ENCODE measurements at regions not wholly inside any gene's neighbourhood (a gene's known extent, or its start where the extent isn't known, plus 50 kb on each side); places are given as distances from the start of the nearest gene placed in this dataset.

GRCh38 chr2:15034246-15034645 is 401.7 kb downstream of the LRATD1 start:
- no peak for DNase-seq (ENCODE audit: extremely low spot score)
- no peak overlapping the region for H3K27ac ChIP-seq (replicated peaks in 1 of 4)
- H3K27me3 ChIP-seq = no peaks in the 10 kb centered on the region
- no peaks in the 10 kb centered on the region for H3K9me3 ChIP-seq
- TF ChIP-seq CTCF (IDR thresholded peaks at IDR 0.05) (no peak), POLR2A (IDR thresholded peaks at IDR 0.05; ENCODE audit: low read depth) (no peak)
- peaks cover 0 to 7% (median 4%) of the 10 kb centered on the region in 4 donors for H3K4me1 ChIP-seq
- no peaks in the 10 kb centered on the region for H3K36me3 ChIP-seq
- intact Hi-C loops (cut with DNase I) = no loop called here
- 67% methylated on average over 2 of the region's 2 CpGs for WGBS
- no peak overlapping the region for H3K4me3 ChIP-seq

GRCh38 chr2:15034860-15035259 is 402.3 kb downstream of the LRATD1 start:
- H3K27me3 ChIP-seq = no peaks in the 10 kb centered on the region
- 67% methylated on average over 2 of the region's 2 CpGs for WGBS
- no peaks in the 10 kb centered on the region for H3K9me3 ChIP-seq
- no peak for TF ChIP-seq EP300 (IDR thresholded peaks at IDR 0.05)
- no peak for TF ChIP-seq CTCF (IDR thresholded peaks at IDR 0.05)
- TF ChIP-seq POLR2AphosphoS5 (IDR thresholded peaks at IDR 0.05) = no peak
- TF ChIP-seq POLR2A (IDR thresholded peaks at IDR 0.05; ENCODE audit: low read depth) = no peak
- peaks cover 0 to 13% (median 9%) of the 10 kb centered on the region in 4 donors for H3K4me1 ChIP-seq
- no peaks in the 10 kb centered on the region for H3K36me3 ChIP-seq
- H3K27ac ChIP-seq (replicated peaks in 1 of 4) = no peak overlapping the region
- no peak overlapping the region for H3K4me3 ChIP-seq
- no peak for DNase-seq (ENCODE audit: extremely low spot score)
- intact Hi-C loops (cut with DNase I) = no loop called here

- intact Hi-C loops (cut with DNase I) = no loop called here
- Histone ChIP-seq H3K4me1 (peaks cover 0 to 51% (median 39%) of the 10 kb centered on the region in 4 donors), H3K27ac (replicated peaks in 1 of 4) (no peak overlapping the region), H3K27me3 (no peaks in the 10 kb centered on the region), H3K9me3 (no peaks in the 10 kb centered on the region), H3K4me3 (no peak overlapping the region), H3K36me3 (no peaks in the 10 kb centered on the region)
- TF ChIP-seq POLR2AphosphoS5 (IDR thresholded peaks at IDR 0.05) (no peak), POLR2A (IDR thresholded peaks at IDR 0.05; ENCODE audit: low read depth) (no peak), CTCF (IDR thresholded peaks at IDR 0.05) (no peak), EP300 (IDR thresholded peaks at IDR 0.05) (no peak)
- WGBS = 62% methylated on average over 15 of the region's 15 CpGs
- DNase-seq (ENCODE audit: extremely low spot score) = peak; percentile 89
Observed at GRCh38 chr2:15038366-15039364, 406.1 kb downstream of the LRATD1 start.

- Histone ChIP-seq H3K9me3 (no peaks in the 10 kb centered on the region), H3K4me3 (no peak overlapping the region), H3K4me1 (peaks cover 0 to 57% (median 45%) of the 10 kb centered on the region in 4 donors), H3K27me3 (no peaks in the 10 kb centered on the region), H3K36me3 (no peaks in the 10 kb centered on the region), H3K27ac (replicated peaks in 1 of 4) (peak overlapping the region in 3 of 4 donors; percentile 30 to 75 (median 74))
- DNase-seq (ENCODE audit: extremely low spot score) = no peak
- TF ChIP-seq POLR2A (IDR thresholded peaks at IDR 0.05; ENCODE audit: low read depth) = no peak
- no peak for TF ChIP-seq EP300 (IDR thresholded peaks at IDR 0.05)
- no peak for TF ChIP-seq POLR2AphosphoS5 (IDR thresholded peaks at IDR 0.05)
- TF ChIP-seq CTCF (IDR thresholded peaks at IDR 0.05) = no peak
- intact Hi-C loops (cut with DNase I) = loop anchor here (10.0 kb wide), 1 partner anchor 406 kb away; the partner anchor contains the start of gene LRATD1
- WGBS = 83% methylated on average over 8 of the region's 8 CpGs
Observed at GRCh38 chr2:15040429-15041084, 408.0 kb downstream of the LRATD1 start.
